Glutamatergic neuron (in vitro differentiated cells): ENCODE measurements at regions not wholly inside any gene's neighbourhood (a gene's known extent, or its start where the extent isn't known, plus 50 kb on each side); places are given as distances from the start of the nearest gene placed in this dataset.

Source experiments
- DNase-seq: peaks from one replicate; pipeline ENCODE4 v3.0.0; 2022
- H3K27ac Mint-ChIP-seq: one replicate; pipeline ENCODE4 v1.8.0; 2020; ENCODE audit warnings: mild to moderate bottlenecking, mixed read lengths, inconsistent platforms; ENCODE audit not compliant: unreplicated experiment
- H3K27me3 Mint-ChIP-seq: one replicate; pipeline ENCODE4 v1.8.0; 2020; ENCODE audit warnings: mild to moderate bottlenecking, moderate library complexity, mixed read lengths, inconsistent platforms; ENCODE audit not compliant: unreplicated experiment
- H3K36me3 Mint-ChIP-seq: one replicate; pipeline ENCODE4 v1.8.0; 2020; ENCODE audit warnings: mild to moderate bottlenecking, mixed read lengths, inconsistent platforms; ENCODE audit not compliant: unreplicated experiment
- H3K4me1 Mint-ChIP-seq: one replicate; pipeline ENCODE4 v1.8.0; 2020; ENCODE audit warnings: mild to moderate bottlenecking, low read depth, mixed read lengths, inconsistent platforms; ENCODE audit not compliant: unreplicated experiment
- H3K4me3 Mint-ChIP-seq: one replicate; pipeline ENCODE4 v1.8.0; 2020; ENCODE audit warnings: mild to moderate bottlenecking, mixed read lengths, inconsistent platforms; ENCODE audit not compliant: unreplicated experiment
- H3K9me3 Mint-ChIP-seq: one replicate; pipeline ENCODE4 v1.8.0; 2020; ENCODE audit warnings: mild to moderate bottlenecking, moderate library complexity, mixed read lengths, inconsistent platforms; ENCODE audit not compliant: unreplicated experiment
- TF ChIP-seq, protein P1 (sequence below): fragments of 200-600 bp; sonication (generic); IDR thresholded peaks from one replicate; pipeline ENCODE4 v1.5.0; 2021; ENCODE audit not compliant: partially characterized antibody, unreplicated experiment

DNA sequence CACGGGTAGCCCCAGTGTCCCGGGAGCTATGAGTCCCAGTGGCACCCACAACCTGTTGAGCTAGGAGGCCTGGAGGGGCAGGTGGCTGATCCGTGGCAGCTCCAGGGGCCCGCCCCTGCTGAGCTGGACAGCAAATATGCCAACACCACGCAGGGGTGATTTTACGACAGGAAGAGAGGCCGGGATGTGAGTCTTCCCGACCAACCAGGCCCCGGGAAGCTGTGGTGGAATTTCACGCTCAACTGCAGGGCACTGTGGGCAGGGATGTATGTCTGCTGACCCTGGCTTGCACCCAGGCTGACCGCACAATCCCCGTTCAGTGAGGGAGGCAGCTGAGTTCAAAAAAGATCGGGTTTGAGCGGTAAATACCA lies 183.9 kb downstream of the ERMARD start:
- Mint-ChIP-seq H3K4me1 (no peaks in the 10 kb centered on the region), H3K4me3 (no peak overlapping the region), H3K36me3 (peaks cover under 1% of the 10 kb centered on the region), H3K27ac (no peak overlapping the region), H3K27me3 (peaks cover 7% of the 10 kb centered on the region), H3K9me3 (peaks cover 2% of the 10 kb centered on the region)
- TF ChIP-seq, protein P1, sequence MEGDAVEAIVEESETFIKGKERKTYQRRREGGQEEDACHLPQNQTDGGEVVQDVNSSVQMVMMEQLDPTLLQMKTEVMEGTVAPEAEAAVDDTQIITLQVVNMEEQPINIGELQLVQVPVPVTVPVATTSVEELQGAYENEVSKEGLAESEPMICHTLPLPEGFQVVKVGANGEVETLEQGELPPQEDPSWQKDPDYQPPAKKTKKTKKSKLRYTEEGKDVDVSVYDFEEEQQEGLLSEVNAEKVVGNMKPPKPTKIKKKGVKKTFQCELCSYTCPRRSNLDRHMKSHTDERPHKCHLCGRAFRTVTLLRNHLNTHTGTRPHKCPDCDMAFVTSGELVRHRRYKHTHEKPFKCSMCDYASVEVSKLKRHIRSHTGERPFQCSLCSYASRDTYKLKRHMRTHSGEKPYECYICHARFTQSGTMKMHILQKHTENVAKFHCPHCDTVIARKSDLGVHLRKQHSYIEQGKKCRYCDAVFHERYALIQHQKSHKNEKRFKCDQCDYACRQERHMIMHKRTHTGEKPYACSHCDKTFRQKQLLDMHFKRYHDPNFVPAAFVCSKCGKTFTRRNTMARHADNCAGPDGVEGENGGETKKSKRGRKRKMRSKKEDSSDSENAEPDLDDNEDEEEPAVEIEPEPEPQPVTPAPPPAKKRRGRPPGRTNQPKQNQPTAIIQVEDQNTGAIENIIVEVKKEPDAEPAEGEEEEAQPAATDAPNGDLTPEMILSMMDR: no peak
- DNase-seq: no peak

DNA sequence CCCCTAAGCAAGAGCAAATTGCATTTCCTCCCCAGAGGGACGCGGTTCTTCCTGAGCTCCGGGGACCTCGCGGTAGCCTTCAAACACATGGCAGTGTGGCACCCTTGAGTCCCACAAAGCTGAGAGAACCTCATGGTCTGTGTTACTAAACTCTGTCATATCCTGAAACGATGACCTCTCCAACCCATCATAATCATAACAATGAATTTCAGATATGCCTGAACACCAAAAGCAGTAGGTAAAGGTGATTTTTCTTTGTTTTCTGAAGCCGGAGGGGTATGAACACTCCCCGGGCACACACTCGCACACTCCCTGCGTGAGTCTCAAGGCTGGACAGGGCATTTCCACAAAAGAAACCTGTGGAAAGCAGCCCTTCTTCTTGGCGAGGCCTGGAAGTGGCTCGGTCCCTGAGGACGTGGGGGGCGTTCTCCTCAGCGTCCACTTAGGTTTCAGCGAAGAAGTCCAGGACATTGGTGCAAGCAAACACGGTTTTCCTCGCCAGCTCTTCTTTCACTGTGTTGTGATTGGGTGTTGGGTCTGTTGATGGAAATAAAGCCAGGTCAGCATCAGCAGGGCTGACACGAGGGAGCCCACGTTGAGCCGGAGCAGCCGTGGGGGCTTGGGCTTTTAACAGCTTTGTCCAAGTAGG lies 183.4 kb downstream of the ERMARD start:
- TF ChIP-seq, protein P1: no peak
- Mint-ChIP-seq H3K36me3 (peaks cover 6% of the 10 kb centered on the region), H3K4me3 (no peak overlapping the region), H3K9me3 (no peaks in the 10 kb centered on the region), H3K27me3 (peaks cover 7% of the 10 kb centered on the region), H3K27ac (no peak overlapping the region), H3K4me1 (no peaks in the 10 kb centered on the region)
- no peak for DNase-seq

DNA sequence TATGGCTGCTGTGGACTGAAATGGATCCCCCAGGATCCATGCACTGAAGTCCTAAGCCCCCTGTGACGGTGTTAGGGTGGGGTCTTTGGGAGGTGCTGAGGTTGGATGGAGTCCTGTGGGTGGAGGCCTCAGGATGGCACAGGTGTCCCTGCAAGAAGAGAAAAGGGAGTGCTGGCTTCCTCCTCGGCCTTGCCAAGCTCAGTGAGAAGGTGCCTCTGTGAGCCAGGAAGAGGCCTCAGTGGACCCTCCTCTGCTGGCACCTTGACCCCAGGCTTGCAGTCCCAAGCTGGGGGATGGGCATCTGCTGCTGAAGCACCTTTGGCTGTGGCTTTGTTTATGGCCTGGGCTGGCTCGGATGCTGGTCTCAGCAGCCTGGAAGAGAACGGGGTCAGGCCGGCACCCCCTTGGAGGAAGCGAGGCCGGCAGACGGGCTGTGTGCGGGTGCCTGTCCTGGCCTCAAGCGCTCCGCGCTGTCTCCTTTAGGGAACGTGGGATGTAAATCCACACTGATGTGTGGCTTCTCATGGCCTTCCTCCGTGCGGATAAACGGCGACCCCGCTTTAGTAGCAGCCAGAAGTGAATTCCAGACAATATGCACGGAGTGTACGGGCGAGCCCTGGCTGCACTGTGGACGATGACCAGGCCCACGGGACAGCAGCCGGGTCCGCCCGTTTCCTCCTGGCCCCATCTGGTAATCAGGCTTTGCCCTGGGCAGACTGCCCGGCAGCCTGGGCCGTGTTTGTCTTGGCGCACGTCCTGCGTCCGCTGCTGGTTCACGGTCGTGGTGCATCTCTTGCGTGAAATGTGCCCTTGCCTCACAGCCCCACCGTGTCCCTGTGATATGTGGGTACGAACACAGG lies 182.6 kb downstream of the ERMARD start:
- no peaks in the 10 kb centered on the region for H3K4me1 Mint-ChIP-seq
- H3K4me3 Mint-ChIP-seq: no peak overlapping the region
- H3K27me3 Mint-ChIP-seq: peaks cover 10% of the 10 kb centered on the region
- no peak overlapping the region for H3K27ac Mint-ChIP-seq
- no peak for DNase-seq
- TF ChIP-seq, protein P1: no peak
- H3K36me3 Mint-ChIP-seq: peaks cover 8% of the 10 kb centered on the region
- no peaks in the 10 kb centered on the region for H3K9me3 Mint-ChIP-seq

DNA sequence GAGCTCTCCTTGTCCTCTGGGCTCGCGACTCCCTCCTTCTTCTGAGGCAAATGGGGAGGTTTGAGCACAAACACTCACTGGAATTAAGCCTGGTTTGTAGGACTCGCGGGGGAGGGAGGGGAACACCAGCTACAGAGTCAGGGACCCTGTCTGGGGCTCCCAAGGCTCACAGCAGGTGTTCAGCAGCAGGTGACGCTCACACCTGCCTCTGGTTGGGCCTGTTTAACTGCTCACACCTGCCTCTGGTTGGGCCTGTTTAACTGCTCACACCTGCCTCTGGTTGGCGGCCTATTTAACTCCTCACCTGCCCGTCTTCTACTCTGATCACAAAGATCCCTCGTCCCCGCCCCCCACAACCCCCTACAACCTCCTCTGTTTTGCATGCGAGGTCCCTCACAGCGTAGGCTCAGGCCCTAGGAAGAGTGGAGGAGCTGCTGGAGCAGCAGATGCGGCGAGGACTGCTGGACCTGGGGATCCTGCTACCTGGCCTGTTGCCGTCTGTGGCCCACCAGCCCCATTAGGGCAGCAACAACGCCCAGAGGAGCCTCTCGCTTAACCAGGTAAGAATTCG lies 181.9 kb downstream of the ERMARD start:
- Mint-ChIP-seq H3K27me3 (peaks cover 10% of the 10 kb centered on the region), H3K36me3 (peaks cover 8% of the 10 kb centered on the region), H3K27ac (no peak overlapping the region), H3K4me3 (no peak overlapping the region), H3K9me3 (peaks cover 1% of the 10 kb centered on the region), H3K4me1 (no peaks in the 10 kb centered on the region)
- TF ChIP-seq, protein P1: no peak
- DNase-seq: no peak

DNA sequence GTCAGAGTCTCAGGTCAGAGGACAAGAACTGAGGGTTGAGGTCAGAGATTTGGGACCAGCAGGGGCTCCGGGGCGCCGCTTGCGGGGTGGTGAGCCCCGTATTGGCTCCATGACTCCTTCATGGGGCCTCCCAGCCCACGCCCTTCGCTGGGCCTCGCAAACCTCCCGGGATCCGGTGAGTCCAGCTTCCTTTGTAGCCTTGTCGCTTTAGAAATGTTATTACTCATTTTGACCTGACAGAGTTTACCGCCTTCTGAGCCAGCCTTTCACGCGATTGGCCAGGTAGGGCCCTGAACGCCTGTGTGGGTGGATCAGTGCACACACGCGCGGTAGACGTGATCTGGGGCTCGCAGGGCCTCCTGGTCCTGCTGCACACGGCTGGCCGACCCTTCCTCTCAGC lies 181.1 kb downstream of the ERMARD start:
- peaks cover 8% of the 10 kb centered on the region for H3K36me3 Mint-ChIP-seq
- peaks cover 10% of the 10 kb centered on the region for H3K27me3 Mint-ChIP-seq
- TF ChIP-seq, protein P1: no peak
- DNase-seq: no peak
- H3K4me1 Mint-ChIP-seq: no peaks in the 10 kb centered on the region
- H3K9me3 Mint-ChIP-seq: peaks cover 1% of the 10 kb centered on the region
- no peak overlapping the region for H3K27ac Mint-ChIP-seq
- H3K4me3 Mint-ChIP-seq: no peak overlapping the region
